Fibroblast of lung (primary cell): ENCODE measurements at regions not wholly inside any gene's neighbourhood (a gene's known extent, or its start where the extent isn't known, plus 50 kb on each side); places are given as distances from the start of the nearest gene placed in this dataset.

ENCODE experiments used
- DNase-seq, 2 donors: peaks; one replicate each; pipeline versions ENCODE4 v3.0.0 to v3.0.0-alpha.2; 2010; ENCODE audit warnings: low read depth in 2 of 2
- H2AFZ ChIP-seq: 2 replicates; pipeline ENCODE4 v1.5.1; 2012; ENCODE audit warnings: low read length, control low read depth, inconsistent platforms
- H3K27ac ChIP-seq: 2 replicates; pipeline ENCODE4 v1.5.1; 2011; ENCODE audit warnings: low read length, control low read depth; ENCODE audit not compliant: insufficient read depth
- H3K27me3 ChIP-seq: 2 replicates; pipeline ENCODE4 v1.5.1; 2011; ENCODE audit warnings: mild to moderate bottlenecking, low read length; ENCODE audit not compliant: control insufficient read depth, insufficient read depth
- H3K36me3 ChIP-seq: 2 replicates; pipeline ENCODE4 v1.5.1; 2011; ENCODE audit warnings: low read length; ENCODE audit not compliant: control insufficient read depth, insufficient read depth
- H3K4me1 ChIP-seq: 2 replicates; pipeline ENCODE4 v1.5.1; 2011; ENCODE audit warnings: low read length; ENCODE audit not compliant: control insufficient read depth, insufficient read depth; ENCODE audit errors: extremely low read depth
- H3K4me2 ChIP-seq: 2 replicates; pipeline ENCODE4 v1.5.1; 2011; ENCODE audit warnings: low read length, control low read depth; ENCODE audit not compliant: insufficient read depth; ENCODE audit errors: extremely low read depth
- H3K4me3 ChIP-seq, 4 experiments: fragments of 200-600 bp in 1 of 4; sonication (generic) in 1 of 4; replicated peaks in 1 of 4; 2 replicates each; pipeline ENCODE4 v1.5.1; 2011 to 2016; ENCODE audit warnings: low read length in 4 of 4, low read depth in 3 of 4, mild to moderate bottlenecking in 3 of 4, control low read depth in 2 of 4, inconsistent platforms in 1 of 4, mixed read lengths in 1 of 4; ENCODE audit not compliant: insufficient read depth in 1 of 4; ENCODE audit errors: control extremely low read depth in 1 of 4
- H3K79me2 ChIP-seq: 2 replicates; pipeline ENCODE4 v1.5.1; 2012; ENCODE audit warnings: mild to moderate bottlenecking, low read length, inconsistent platforms; ENCODE audit not compliant: control insufficient read depth, insufficient read depth
- H3K9ac ChIP-seq: 2 replicates; pipeline ENCODE4 v1.5.1; 2011; ENCODE audit warnings: mild to moderate bottlenecking, low read length, control low read depth; ENCODE audit not compliant: insufficient read depth
- H3K9me3 ChIP-seq: 2 replicates; pipeline ENCODE4 v1.5.1; 2012; ENCODE audit warnings: low read depth, low read length; ENCODE audit not compliant: control insufficient read depth, insufficient read depth
- H4K20me1 ChIP-seq: 2 replicates; pipeline ENCODE4 v1.5.1; 2011; ENCODE audit warnings: low read length; ENCODE audit not compliant: control insufficient read depth, insufficient read depth; ENCODE audit errors: extremely low read depth
- EZH2 ChIP-seq: IDR thresholded peaks from 2 replicates; pipeline ENCODE4 v1.5.1; 2012; ENCODE audit warnings: low read length, control low read depth, mild to moderate bottlenecking; ENCODE audit errors: missing control alignments
- TF ChIP-seq, protein P1 (sequence below), 2 donors: IDR thresholded peaks in 1 of 2; conservative IDR thresholded peaks in 1 of 2; 1 replicate in 1 of 2; 2 replicates in 1 of 2; pipeline ENCODE4 v1.5.1; 2011 to 2012; ENCODE audit warnings: low read length in 2 of 2, control low read depth in 1 of 2, inconsistent platforms in 1 of 2, low read depth in 1 of 2, mild to moderate bottlenecking in 1 of 2

DNA sequence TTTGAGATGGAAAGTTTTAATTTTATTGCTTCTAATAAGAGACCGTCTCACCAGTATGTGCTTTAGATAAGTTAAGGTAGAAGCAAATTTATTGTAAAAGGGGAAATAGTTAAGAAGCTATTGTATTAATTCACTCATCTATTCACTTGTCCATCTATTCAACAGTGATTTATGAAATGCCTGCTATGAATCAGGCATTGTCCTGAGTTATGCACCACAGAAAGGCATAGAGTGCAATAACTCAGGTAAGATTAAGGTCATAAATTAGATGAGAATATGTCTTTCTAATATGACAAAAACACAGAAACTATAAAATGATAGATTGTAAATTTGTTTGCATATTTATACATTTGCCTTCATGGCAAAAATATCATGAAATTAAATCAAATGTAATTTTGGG is 379.3 kb upstream of the PCDH15 start:
- Histone ChIP-seq H3K79me2 (no peaks in the 10 kb centered on the region), H3K9me3 (no peaks in the 10 kb centered on the region), H3K4me2 (no peak overlapping the region), H3K27ac (no peak overlapping the region), H3K4me1 (no peaks in the 10 kb centered on the region), H3K4me3 (no peak overlapping the region), H3K36me3 (no peaks in the 10 kb centered on the region), H2AFZ (no peak overlapping the region), H4K20me1 (no peaks in the 10 kb centered on the region), H3K27me3 (no peaks in the 10 kb centered on the region), H3K9ac (no peak overlapping the region)
- TF ChIP-seq EZH2: no peak
- TF ChIP-seq, protein P1, sequence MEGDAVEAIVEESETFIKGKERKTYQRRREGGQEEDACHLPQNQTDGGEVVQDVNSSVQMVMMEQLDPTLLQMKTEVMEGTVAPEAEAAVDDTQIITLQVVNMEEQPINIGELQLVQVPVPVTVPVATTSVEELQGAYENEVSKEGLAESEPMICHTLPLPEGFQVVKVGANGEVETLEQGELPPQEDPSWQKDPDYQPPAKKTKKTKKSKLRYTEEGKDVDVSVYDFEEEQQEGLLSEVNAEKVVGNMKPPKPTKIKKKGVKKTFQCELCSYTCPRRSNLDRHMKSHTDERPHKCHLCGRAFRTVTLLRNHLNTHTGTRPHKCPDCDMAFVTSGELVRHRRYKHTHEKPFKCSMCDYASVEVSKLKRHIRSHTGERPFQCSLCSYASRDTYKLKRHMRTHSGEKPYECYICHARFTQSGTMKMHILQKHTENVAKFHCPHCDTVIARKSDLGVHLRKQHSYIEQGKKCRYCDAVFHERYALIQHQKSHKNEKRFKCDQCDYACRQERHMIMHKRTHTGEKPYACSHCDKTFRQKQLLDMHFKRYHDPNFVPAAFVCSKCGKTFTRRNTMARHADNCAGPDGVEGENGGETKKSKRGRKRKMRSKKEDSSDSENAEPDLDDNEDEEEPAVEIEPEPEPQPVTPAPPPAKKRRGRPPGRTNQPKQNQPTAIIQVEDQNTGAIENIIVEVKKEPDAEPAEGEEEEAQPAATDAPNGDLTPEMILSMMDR (conservative IDR thresholded peaks at IDR 0.05 in 1 of 2, IDR thresholded peaks at IDR 0.05 in 1 of 2; ENCODE audit: low read depth in 1 of 2, low read length in 2 of 2): no peak
- no peak for DNase-seq

DNA sequence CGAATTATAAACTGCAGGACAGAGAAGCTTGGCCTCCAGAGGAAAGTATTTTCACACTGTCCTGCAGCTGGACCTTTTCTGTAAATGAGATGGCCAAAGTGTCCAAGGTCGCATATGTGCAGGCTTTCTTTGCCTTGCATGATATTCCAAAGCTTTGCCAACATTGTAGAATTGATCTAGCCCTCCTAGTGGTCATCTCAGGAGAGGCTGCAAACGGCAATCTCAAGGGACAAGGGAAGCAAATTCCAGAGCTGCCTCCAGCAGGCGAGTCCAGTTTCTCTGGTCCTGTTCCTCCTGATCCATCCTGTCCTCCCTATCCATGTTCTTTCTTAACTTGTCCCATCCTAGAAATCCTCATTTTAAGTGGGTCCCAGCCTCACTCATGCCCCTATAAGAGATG is 373.4 kb upstream of the PCDH15 start:
- no peak overlapping the region for H3K4me2 ChIP-seq
- H3K27ac ChIP-seq: no peak overlapping the region
- H2AFZ ChIP-seq: no peak overlapping the region
- H3K79me2 ChIP-seq: no peaks in the 10 kb centered on the region
- no peaks in the 10 kb centered on the region for H3K36me3 ChIP-seq
- no peak for DNase-seq
- H3K9ac ChIP-seq: no peak overlapping the region
- no peak for TF ChIP-seq EZH2
- TF ChIP-seq, protein P1 (conservative IDR thresholded peaks at IDR 0.05 in 1 of 2, IDR thresholded peaks at IDR 0.05 in 1 of 2; ENCODE audit: low read depth in 1 of 2, low read length in 2 of 2): peak in 1 of 2 donors; percentile 25
- H3K4me1 ChIP-seq: no peaks in the 10 kb centered on the region
- no peaks in the 10 kb centered on the region for H3K27me3 ChIP-seq
- H4K20me1 ChIP-seq: no peaks in the 10 kb centered on the region
- no peaks in the 10 kb centered on the region for H3K9me3 ChIP-seq
- no peak overlapping the region for H3K4me3 ChIP-seq

DNA sequence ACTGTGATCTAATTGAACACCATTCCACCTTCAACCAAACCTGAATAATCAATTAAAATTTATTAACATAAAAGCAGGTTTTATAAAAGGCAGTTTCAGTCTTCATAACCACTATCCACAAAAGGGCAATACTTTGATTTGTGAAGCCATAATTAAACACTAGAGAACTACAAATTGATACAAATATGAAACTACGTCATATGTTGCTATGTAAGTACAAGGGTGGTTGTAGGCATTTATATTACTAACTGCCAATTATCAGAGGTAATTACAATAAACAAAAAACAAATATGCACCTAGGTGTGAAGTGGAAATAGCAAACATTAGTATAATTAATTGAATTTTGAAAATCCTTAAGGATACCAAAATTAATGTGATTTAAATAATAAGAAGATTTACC is 368.5 kb upstream of the PCDH15 start:
- Histone ChIP-seq H3K27me3 (no peaks in the 10 kb centered on the region), H4K20me1 (no peaks in the 10 kb centered on the region), H3K4me3 (no peak overlapping the region), H3K9ac (no peak overlapping the region), H3K79me2 (no peaks in the 10 kb centered on the region), H2AFZ (no peak overlapping the region), H3K4me2 (no peak overlapping the region), H3K27ac (no peak overlapping the region), H3K9me3 (no peaks in the 10 kb centered on the region), H3K36me3 (no peaks in the 10 kb centered on the region), H3K4me1 (no peaks in the 10 kb centered on the region)
- no peak for DNase-seq
- TF ChIP-seq, protein P1 (conservative IDR thresholded peaks at IDR 0.05 in 1 of 2, IDR thresholded peaks at IDR 0.05 in 1 of 2; ENCODE audit: low read depth in 1 of 2, low read length in 2 of 2): no peak
- TF ChIP-seq EZH2: no peak
